ENCODE measurements at regions not wholly inside any gene's neighbourhood (a gene's known extent, or its start where the extent isn't known, plus 50 kb on each side); places are given as distances from the start of the nearest gene placed in this dataset.

DNA sequence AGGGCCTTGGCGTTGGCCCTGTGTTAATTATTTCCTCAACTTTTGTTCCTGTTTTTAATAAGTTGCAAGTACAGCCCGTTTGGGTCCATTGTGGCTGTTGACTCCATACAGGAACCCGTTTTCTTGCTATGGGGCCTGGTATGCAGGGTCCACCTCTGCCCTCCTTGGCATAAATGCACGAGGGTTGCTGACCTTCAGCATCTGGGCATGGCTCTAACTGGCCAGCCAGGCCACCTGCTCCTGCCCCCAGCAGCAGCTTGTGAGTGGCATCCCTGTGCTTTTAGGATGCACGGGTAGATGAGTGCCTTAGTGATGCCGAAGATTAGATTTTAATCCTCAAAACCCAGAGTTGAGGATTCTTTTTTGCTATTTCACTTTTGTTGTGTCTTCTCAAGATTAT lies 123.2 kb downstream of the GLRX3 start:
- no peaks in the 10 kb centered on the region for H3K4me1 ChIP-seq (ENCODE audit: low read length)
- H3K9me3 ChIP-seq (ENCODE audit: insufficient read depth, low read length) = no peaks in the 10 kb centered on the region
- TF ChIP-seq, protein P1, sequence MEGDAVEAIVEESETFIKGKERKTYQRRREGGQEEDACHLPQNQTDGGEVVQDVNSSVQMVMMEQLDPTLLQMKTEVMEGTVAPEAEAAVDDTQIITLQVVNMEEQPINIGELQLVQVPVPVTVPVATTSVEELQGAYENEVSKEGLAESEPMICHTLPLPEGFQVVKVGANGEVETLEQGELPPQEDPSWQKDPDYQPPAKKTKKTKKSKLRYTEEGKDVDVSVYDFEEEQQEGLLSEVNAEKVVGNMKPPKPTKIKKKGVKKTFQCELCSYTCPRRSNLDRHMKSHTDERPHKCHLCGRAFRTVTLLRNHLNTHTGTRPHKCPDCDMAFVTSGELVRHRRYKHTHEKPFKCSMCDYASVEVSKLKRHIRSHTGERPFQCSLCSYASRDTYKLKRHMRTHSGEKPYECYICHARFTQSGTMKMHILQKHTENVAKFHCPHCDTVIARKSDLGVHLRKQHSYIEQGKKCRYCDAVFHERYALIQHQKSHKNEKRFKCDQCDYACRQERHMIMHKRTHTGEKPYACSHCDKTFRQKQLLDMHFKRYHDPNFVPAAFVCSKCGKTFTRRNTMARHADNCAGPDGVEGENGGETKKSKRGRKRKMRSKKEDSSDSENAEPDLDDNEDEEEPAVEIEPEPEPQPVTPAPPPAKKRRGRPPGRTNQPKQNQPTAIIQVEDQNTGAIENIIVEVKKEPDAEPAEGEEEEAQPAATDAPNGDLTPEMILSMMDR (IDR thresholded peaks at IDR 0.05; ENCODE audit: low read depth, low read length) = no peak
- TF ChIP-seq EZH2phosphoT487 (IDR thresholded peaks at IDR 0.05; ENCODE audit: low read depth) = no peak

DNA sequence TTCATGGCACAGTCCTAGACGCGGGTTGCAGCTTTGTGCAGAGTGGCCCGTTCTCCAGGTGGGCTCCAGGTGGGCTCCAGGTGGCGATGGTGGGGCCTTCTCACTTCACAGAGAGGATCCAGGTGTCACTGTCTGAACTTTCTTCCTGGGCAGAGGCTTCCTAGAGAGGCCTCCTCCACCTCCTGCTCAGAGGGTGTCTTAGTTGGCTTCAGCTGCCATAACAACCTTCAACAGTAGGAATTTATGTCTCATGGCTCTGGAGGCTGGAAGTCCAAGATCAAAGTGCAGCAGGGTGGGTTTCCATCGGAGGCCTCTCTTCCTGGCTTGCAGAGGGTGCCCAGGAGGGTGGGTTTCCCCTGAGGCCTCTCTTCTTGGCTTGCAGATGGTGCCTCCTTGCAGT lies 125.1 kb downstream of the GLRX3 start:
- Histone ChIP-seq H3K27me3 (ENCODE audit: low read depth, low read length) (no peaks in the 10 kb centered on the region), H3K27ac (ENCODE audit: low read length) (no peak overlapping the region), H3K4me1 (ENCODE audit: low read length) (no peaks in the 10 kb centered on the region), H3K36me3 (replicated peaks; ENCODE audit: low read depth, low read length) (no peaks in the 10 kb centered on the region), H3K9ac (ENCODE audit: low read length) (no peak overlapping the region), H4K20me1 (ENCODE audit: insufficient read depth, low read length) (no peaks in the 10 kb centered on the region), H3K4me3 (ENCODE audit: low read length) (no peak overlapping the region), H3K9me3 (ENCODE audit: insufficient read depth, low read length) (no peaks in the 10 kb centered on the region), H2AFZ (ENCODE audit: low read depth, low read length) (no peak overlapping the region), H3K79me2 (ENCODE audit: low read length) (no peaks in the 10 kb centered on the region), H3K4me2 (ENCODE audit: low read length) (no peak overlapping the region)
- no peak for TF ChIP-seq EZH2phosphoT487 (IDR thresholded peaks at IDR 0.05; ENCODE audit: low read depth)
- TF ChIP-seq, protein P1 (IDR thresholded peaks at IDR 0.05; ENCODE audit: low read depth, low read length) = no peak

More for the DNA sequence above, 123.2 kb downstream of the GLRX3 start:
- Histone ChIP-seq H3K79me2 (ENCODE audit: low read length) (no peaks in the 10 kb centered on the region), H2AFZ (ENCODE audit: low read depth, low read length) (no peak overlapping the region), H4K20me1 (ENCODE audit: insufficient read depth, low read length) (no peaks in the 10 kb centered on the region), H3K27ac (ENCODE audit: low read length) (no peak overlapping the region), H3K27me3 (ENCODE audit: low read depth, low read length) (no peaks in the 10 kb centered on the region), H3K9ac (ENCODE audit: low read length) (no peak overlapping the region), H3K4me2 (ENCODE audit: low read length) (no peak overlapping the region), H3K4me3 (ENCODE audit: low read length) (no peak overlapping the region), H3K36me3 (replicated peaks; ENCODE audit: low read depth, low read length) (no peaks in the 10 kb centered on the region)

DNA sequence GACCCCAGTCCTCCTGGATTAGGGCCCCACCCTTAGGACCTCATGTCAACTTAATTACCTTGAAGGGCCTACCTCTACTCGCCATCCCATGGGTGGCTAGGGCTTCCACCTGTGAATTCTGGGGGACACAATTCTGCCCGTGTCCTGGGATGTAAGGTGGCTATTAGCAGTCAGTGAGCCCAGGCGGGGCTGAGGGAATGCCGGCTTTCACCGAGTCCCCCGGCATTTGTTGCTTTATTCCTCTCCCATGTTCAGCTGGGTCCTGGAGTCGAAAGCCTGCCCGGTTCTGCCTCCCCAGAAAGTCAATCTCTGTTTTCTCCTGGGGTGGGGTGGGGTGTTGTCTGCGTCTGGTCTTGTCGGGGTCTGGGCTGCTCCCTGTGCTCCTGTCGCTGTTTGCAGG lies 125.6 kb downstream of the GLRX3 start:
- Histone ChIP-seq H3K27me3 (ENCODE audit: low read depth, low read length) (no peaks in the 10 kb centered on the region), H3K4me2 (ENCODE audit: low read length) (no peak overlapping the region), H4K20me1 (ENCODE audit: insufficient read depth, low read length) (no peaks in the 10 kb centered on the region), H3K27ac (ENCODE audit: low read length) (no peak overlapping the region), H3K4me3 (ENCODE audit: low read length) (no peak overlapping the region), H3K9ac (ENCODE audit: low read length) (no peak overlapping the region), H3K4me1 (ENCODE audit: low read length) (no peaks in the 10 kb centered on the region), H3K36me3 (replicated peaks; ENCODE audit: low read depth, low read length) (no peaks in the 10 kb centered on the region), H2AFZ (ENCODE audit: low read depth, low read length) (no peak overlapping the region), H3K9me3 (ENCODE audit: insufficient read depth, low read length) (no peaks in the 10 kb centered on the region), H3K79me2 (ENCODE audit: low read length) (no peaks in the 10 kb centered on the region)
- no peak for TF ChIP-seq EZH2phosphoT487 (IDR thresholded peaks at IDR 0.05; ENCODE audit: low read depth)
- TF ChIP-seq, protein P1 (IDR thresholded peaks at IDR 0.05; ENCODE audit: low read depth, low read length) = no peak

DNA sequence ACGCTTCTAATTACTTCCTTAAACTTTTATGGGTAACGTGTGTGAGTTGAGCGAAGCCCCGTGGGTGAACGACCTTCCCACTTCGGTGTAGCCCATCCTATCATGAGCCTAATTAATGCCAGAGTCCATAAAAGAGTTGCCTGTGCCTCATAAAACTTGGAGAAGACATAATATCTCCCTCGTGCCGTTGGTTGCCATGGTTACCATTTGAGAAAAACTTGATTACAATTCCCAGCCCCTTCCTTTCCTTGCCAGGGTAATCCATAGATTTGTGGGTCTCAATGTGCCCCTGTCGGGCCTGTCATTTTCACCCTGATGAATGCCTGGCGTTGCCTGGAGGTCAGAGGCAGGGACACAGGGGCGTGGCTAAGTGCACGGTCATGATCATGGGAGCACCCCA lies 127.1 kb downstream of the GLRX3 start:
- Histone ChIP-seq H3K9ac (ENCODE audit: low read length) (no peak overlapping the region), H3K4me3 (ENCODE audit: low read length) (no peak overlapping the region), H3K9me3 (ENCODE audit: insufficient read depth, low read length) (no peaks in the 10 kb centered on the region), H4K20me1 (ENCODE audit: insufficient read depth, low read length) (no peaks in the 10 kb centered on the region), H3K4me1 (ENCODE audit: low read length) (no peaks in the 10 kb centered on the region), H3K4me2 (ENCODE audit: low read length) (no peak overlapping the region), H2AFZ (ENCODE audit: low read depth, low read length) (no peak overlapping the region), H3K36me3 (replicated peaks; ENCODE audit: low read depth, low read length) (no peaks in the 10 kb centered on the region), H3K79me2 (ENCODE audit: low read length) (no peaks in the 10 kb centered on the region), H3K27me3 (ENCODE audit: low read depth, low read length) (no peaks in the 10 kb centered on the region), H3K27ac (ENCODE audit: low read length) (no peak overlapping the region)
- TF ChIP-seq, protein P1 (IDR thresholded peaks at IDR 0.05; ENCODE audit: low read depth, low read length) = no peak
- no peak for TF ChIP-seq EZH2phosphoT487 (IDR thresholded peaks at IDR 0.05; ENCODE audit: low read depth)

Measured in OCI-LY3 (cell line).